ENCODE measurements at regions not wholly inside any gene's neighbourhood (a gene's known extent, or its start where the extent isn't known, plus 50 kb on each side); places are given as distances from the start of the nearest gene placed in this dataset.

DNA sequence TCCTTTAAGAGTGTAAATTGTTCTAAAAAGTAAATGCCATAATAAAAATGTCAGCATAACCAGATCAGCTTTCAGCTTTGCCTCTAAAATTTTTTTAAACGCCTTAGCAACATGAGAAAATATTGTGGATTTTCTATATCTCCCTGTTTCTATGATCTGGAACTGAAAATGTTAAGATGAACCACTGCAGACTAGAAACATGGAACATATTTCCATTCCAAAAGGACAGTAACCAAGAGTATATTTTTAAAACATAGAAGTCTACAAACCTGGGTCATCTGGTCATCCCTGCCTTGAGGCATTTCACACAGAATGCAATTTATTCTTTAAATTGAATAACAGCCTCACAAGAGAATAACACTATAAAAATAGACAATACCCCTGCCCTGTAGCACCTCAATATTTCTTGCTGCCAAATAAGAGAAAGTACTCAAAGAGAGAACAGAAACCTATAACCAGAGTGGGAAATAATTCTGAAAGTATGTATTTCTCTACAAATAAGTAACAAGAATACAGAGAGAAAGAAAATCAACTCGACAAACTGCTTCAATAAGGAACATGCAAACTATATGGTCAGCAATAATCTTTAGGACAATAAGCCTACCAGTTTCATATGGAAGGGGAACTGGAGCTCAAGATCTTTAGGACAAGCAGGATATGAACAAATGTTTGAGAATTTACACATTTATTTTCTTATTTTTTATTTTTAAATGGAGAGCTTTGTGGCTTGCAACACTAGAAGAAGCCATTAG lies 949.0 kb downstream of the EPHA3 start (continued):
- TF ChIP-seq TBP (IDR thresholded peaks at IDR 0.05; ENCODE audit: low read depth, low read length) = no peak
- TF ChIP-seq HDAC2 (IDR thresholded peaks at IDR 0.05; ENCODE audit: borderline replicate concordance in 1 of 2, low read depth in 2 of 2, low read length in 2 of 2) = no peak
- no peak for TF ChIP-seq EP300 (IDR thresholded peaks at IDR 0.05; ENCODE audit: borderline replicate concordance in 1 of 2, low read depth in 2 of 2, low read length in 2 of 2)
- TF ChIP-seq GTF2F1 (IDR thresholded peaks at IDR 0.05; ENCODE audit: borderline replicate concordance, low read depth, low read length) = no peak
- TF ChIP-seq RNF2 (IDR thresholded peaks at IDR 0.05; ENCODE audit: borderline replicate concordance, low read depth, low read length, missing control alignments, poor library complexity, severe bottlenecking) = no peak
- TF ChIP-seq BCL11A (IDR thresholded peaks at IDR 0.05; ENCODE audit: low read depth in 2 of 2, low read length in 2 of 2) = no peak

Data from H1 (cell line).